GM12878 (cell line): ENCODE measurements at regions not wholly inside any gene's neighbourhood (a gene's known extent, or its start where the extent isn't known, plus 50 kb on each side); places are given as distances from the start of the nearest gene placed in this dataset.

Experiments used
- CTCF ChIP-seq, 3 experiments: IDR thresholded peaks in 2 of 3; conservative IDR thresholded peaks in 1 of 3; 2 replicates each; pipeline ENCODE4 v1.5.1; 2011; ENCODE audit warnings: low read depth in 3 of 3, low read length in 3 of 3, mild to moderate bottlenecking in 3 of 3, control low read depth in 2 of 3, moderate library complexity in 2 of 3, inconsistent platforms in 1 of 3, mixed read lengths in 1 of 3; ENCODE audit not compliant: control insufficient read depth in 2 of 3, insufficient read depth in 1 of 3; ENCODE audit errors: extremely low read depth in 1 of 3
- EP300 ChIP-seq, 2 experiments: fragments of 150-350 bp in 1 of 2; IDR thresholded peaks; 2 replicates each; pipeline ENCODE4 v1.6.1; 2011 to 2012; ENCODE audit warnings: low read depth in 2 of 2, low read length in 2 of 2, borderline replicate concordance in 1 of 2, improper control_type of control experiment in 1 of 2, inconsistent platforms in 1 of 2; ENCODE audit not compliant: control insufficient read depth in 1 of 2
- RELA ChIP-seq: fragments of 450-650 bp; IDR thresholded peaks from 2 replicates; pipeline ENCODE4 v1.8.0; 2014; ENCODE audit warnings: borderline replicate concordance; ENCODE audit not compliant: partially characterized antibody
- ZBED1 ChIP-seq: IDR thresholded peaks from 2 replicates; pipeline ENCODE4 v1.6.1; 2016; ENCODE audit warnings: borderline replicate concordance
- TF ChIP-seq, protein P1 (sequence below): IDR thresholded peaks from 2 replicates; pipeline ENCODE4 v1.6.1; 2011; ENCODE audit warnings: low read depth, low read length, improper control_type of control experiment, borderline replicate concordance

DNA sequence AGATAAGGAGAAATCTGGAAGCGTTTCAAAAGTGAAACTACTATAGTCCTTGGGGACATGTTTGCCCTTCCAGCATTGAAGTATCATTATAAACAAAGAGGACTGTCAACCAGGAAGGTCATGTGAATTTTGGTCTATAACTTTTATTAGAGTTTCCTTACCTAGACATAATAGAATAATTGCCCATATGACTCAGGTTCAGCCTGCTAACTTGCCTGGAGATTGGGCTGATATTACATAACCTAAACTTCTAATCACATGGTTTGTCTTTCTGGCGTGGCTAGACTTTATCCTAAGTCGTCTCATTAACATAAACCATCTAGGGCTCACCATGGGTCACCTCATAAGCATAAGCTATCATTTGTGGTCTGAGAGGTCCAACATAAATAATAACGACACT lies 775.9 kb downstream of the CENPC start:
- TF ChIP-seq, protein P1, sequence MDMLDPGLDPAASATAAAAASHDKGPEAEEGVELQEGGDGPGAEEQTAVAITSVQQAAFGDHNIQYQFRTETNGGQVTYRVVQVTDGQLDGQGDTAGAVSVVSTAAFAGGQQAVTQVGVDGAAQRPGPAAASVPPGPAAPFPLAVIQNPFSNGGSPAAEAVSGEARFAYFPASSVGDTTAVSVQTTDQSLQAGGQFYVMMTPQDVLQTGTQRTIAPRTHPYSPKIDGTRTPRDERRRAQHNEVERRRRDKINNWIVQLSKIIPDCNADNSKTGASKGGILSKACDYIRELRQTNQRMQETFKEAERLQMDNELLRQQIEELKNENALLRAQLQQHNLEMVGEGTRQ: no peak
- TF ChIP-seq CTCF (IDR thresholded peaks at IDR 0.05 in 2 of 3, conservative IDR thresholded peaks at IDR 0.05 in 1 of 3; ENCODE audit: control insufficient read depth in 2 of 3, extremely low read depth in 1 of 3, insufficient read depth in 1 of 3, low read depth in 3 of 3, low read length in 3 of 3) (no peak), ZBED1 (no peak), EP300 (IDR thresholded peaks at IDR 0.05; ENCODE audit: borderline replicate concordance in 1 of 2, control insufficient read depth in 1 of 2, low read depth in 2 of 2, low read length in 2 of 2) (no peak), RELA (no peak)
